Muscle layer of duodenum (tissue), 2 donors: ENCODE measurements at regions not wholly inside any gene's neighbourhood (a gene's known extent, or its start where the extent isn't known, plus 50 kb on each side); places are given as distances from the start of the nearest gene placed in this dataset.

Experiments used
- H3K27ac ChIP-seq: one replicate; pipeline ENCODE4 v1.7.0; 2013; ENCODE audit warnings: mild to moderate bottlenecking, low read length
- H3K27me3 ChIP-seq: one replicate; pipeline ENCODE4 v1.7.0; 2013; ENCODE audit warnings: low read depth, mild to moderate bottlenecking, control low read depth, low read length
- H3K36me3 ChIP-seq, 2 donors: one replicate each; pipeline ENCODE4 v1.7.0; 2013; ENCODE audit warnings: low read length in 2 of 2, control low read depth in 1 of 2, mild to moderate bottlenecking in 1 of 2; ENCODE audit not compliant: insufficient read depth in 2 of 2, control insufficient read depth in 1 of 2
- H3K4me1 ChIP-seq, 2 donors: one replicate each; pipeline ENCODE4 v1.7.0; 2013; ENCODE audit warnings: low read length in 2 of 2, mild to moderate bottlenecking in 2 of 2, control low read depth in 1 of 2, moderate library complexity in 1 of 2; ENCODE audit not compliant: insufficient read depth in 2 of 2, control insufficient read depth in 1 of 2
- H3K4me3 ChIP-seq, 2 donors: one replicate each; pipeline ENCODE4 v1.7.0; 2013; ENCODE audit warnings: low read length in 2 of 2, low read depth in 1 of 2, mild to moderate bottlenecking in 1 of 2
- H3K9me3 ChIP-seq, 2 donors: one replicate each; pipeline ENCODE4 v1.7.0; 2013; ENCODE audit warnings: low read length in 2 of 2, control low read depth in 1 of 2, mild to moderate bottlenecking in 1 of 2; ENCODE audit not compliant: control insufficient read depth in 1 of 2
- donor health status: healthy.

- Histone ChIP-seq H3K27ac (no peak overlapping the region), H3K4me3 (no peak overlapping the region), H3K27me3 (no peaks in the 10 kb centered on the region), H3K9me3 (no peaks in the 10 kb centered on the region), H3K36me3 (no peaks in the 10 kb centered on the region), H3K4me1 (no peaks in the 10 kb centered on the region)
These were observed 112.4 kb upstream of the SEMA3C start for GRCh38 chr7:81031243-81031642.

- no peak overlapping the region for H3K4me3 ChIP-seq
- H3K27ac ChIP-seq, result no peak overlapping the region
- no peaks in the 10 kb centered on the region for H3K27me3 ChIP-seq
- H3K36me3 ChIP-seq, result no peaks in the 10 kb centered on the region
- no peaks in the 10 kb centered on the region for H3K9me3 ChIP-seq
- H3K4me1 ChIP-seq, result no peaks in the 10 kb centered on the region
These were observed 111.6 kb upstream of the SEMA3C start for GRCh38 chr7:81030472-81030871.

- no peaks in the 10 kb centered on the region for H3K9me3 ChIP-seq
- no peak overlapping the region for H3K4me3 ChIP-seq
- no peaks in the 10 kb centered on the region for H3K27me3 ChIP-seq
- no peak overlapping the region for H3K27ac ChIP-seq
- H3K4me1 ChIP-seq, result no peaks in the 10 kb centered on the region
- no peaks in the 10 kb centered on the region for H3K36me3 ChIP-seq
These were observed 110.7 kb upstream of the SEMA3C start for GRCh38 chr7:81029511-81029910.

GRCh38 chr7:81025360-81025759 lies 106.5 kb upstream of the SEMA3C start:
- H3K36me3 ChIP-seq, result no peaks in the 10 kb centered on the region

GRCh38 chr7:81014908-81015307 lies 96.1 kb upstream of the SEMA3C start:
- H3K36me3 ChIP-seq, result no peaks in the 10 kb centered on the region
- no peaks in the 10 kb centered on the region for H3K9me3 ChIP-seq
- H3K27ac ChIP-seq, result no peak overlapping the region
- H3K4me3 ChIP-seq, result no peak overlapping the region
- no peaks in the 10 kb centered on the region for H3K27me3 ChIP-seq
- no peaks in the 10 kb centered on the region for H3K4me1 ChIP-seq

More at GRCh38 chr7:81025360-81025759, 106.5 kb upstream of the SEMA3C start:
- Histone ChIP-seq H3K9me3 (no peaks in the 10 kb centered on the region), H3K27ac (no peak overlapping the region), H3K27me3 (no peaks in the 10 kb centered on the region), H3K4me3 (no peak overlapping the region), H3K4me1 (no peaks in the 10 kb centered on the region)

- Histone ChIP-seq H3K27ac (no peak overlapping the region), H3K27me3 (no peaks in the 10 kb centered on the region), H3K4me1 (no peaks in the 10 kb centered on the region), H3K36me3 (no peaks in the 10 kb centered on the region), H3K9me3 (no peaks in the 10 kb centered on the region), H3K4me3 (no peak overlapping the region)
These were observed 95.4 kb upstream of the SEMA3C start for GRCh38 chr7:81014266-81014665.

- Histone ChIP-seq H3K4me1 (no peaks in the 10 kb centered on the region), H3K4me3 (no peak overlapping the region), H3K9me3 (no peaks in the 10 kb centered on the region), H3K27me3 (no peaks in the 10 kb centered on the region), H3K36me3 (no peaks in the 10 kb centered on the region), H3K27ac (no peak overlapping the region)
These were observed 94.4 kb upstream of the SEMA3C start for GRCh38 chr7:81013083-81013817.

GRCh38 chr7:81008901-81009300 lies 90.0 kb upstream of the SEMA3C start:
- H3K9me3 ChIP-seq, result no peaks in the 10 kb centered on the region
- H3K27me3 ChIP-seq, result no peaks in the 10 kb centered on the region
- no peaks in the 10 kb centered on the region for H3K36me3 ChIP-seq
- H3K4me1 ChIP-seq, result peaks cover 0 to 3% of the 10 kb centered on the region in 2 donors
- H3K27ac ChIP-seq, result no peak overlapping the region
- H3K4me3 ChIP-seq, result no peak overlapping the region

GRCh38 chr7:81007051-81007450 lies 88.2 kb upstream of the SEMA3C start:
- H3K27me3 ChIP-seq, result no peaks in the 10 kb centered on the region
- H3K4me3 ChIP-seq, result no peak overlapping the region
- H3K9me3 ChIP-seq, result no peaks in the 10 kb centered on the region
- H3K36me3 ChIP-seq, result no peaks in the 10 kb centered on the region
- H3K27ac ChIP-seq, result no peak overlapping the region
- H3K4me1 ChIP-seq, result peaks cover 0 to 3% of the 10 kb centered on the region in 2 donors

- Histone ChIP-seq H3K27me3 (no peaks in the 10 kb centered on the region), H3K4me3 (no peak overlapping the region), H3K27ac (no peak overlapping the region), H3K9me3 (no peaks in the 10 kb centered on the region), H3K4me1 (peaks cover 0 to 3% of the 10 kb centered on the region in 2 donors), H3K36me3 (no peaks in the 10 kb centered on the region)
These were observed 86.4 kb upstream of the SEMA3C start for GRCh38 chr7:81005254-81005653.

GRCh38 chr7:81004098-81004497 lies 85.2 kb upstream of the SEMA3C start:
- H3K9me3 ChIP-seq, result no peaks in the 10 kb centered on the region
- H3K27me3 ChIP-seq, result no peaks in the 10 kb centered on the region
- peaks cover 0 to 3% of the 10 kb centered on the region in 2 donors for H3K4me1 ChIP-seq
- H3K27ac ChIP-seq, result no peak overlapping the region
- H3K36me3 ChIP-seq, result no peaks in the 10 kb centered on the region
- H3K4me3 ChIP-seq, result no peak overlapping the region

GRCh38 chr7:81003326-81003725 lies 84.5 kb upstream of the SEMA3C start:
- Histone ChIP-seq H3K4me1 (peaks cover 0 to 3% of the 10 kb centered on the region in 2 donors), H3K9me3 (no peaks in the 10 kb centered on the region), H3K4me3 (no peak overlapping the region), H3K27ac (no peak overlapping the region), H3K27me3 (no peaks in the 10 kb centered on the region), H3K36me3 (no peaks in the 10 kb centered on the region)
